GM19025 (cell line): ENCODE measurements at regions not wholly inside any gene's neighbourhood (a gene's known extent, or its start where the extent isn't known, plus 50 kb on each side); places are given as distances from the start of the nearest gene placed in this dataset.

Source experiments
- ATAC-seq: cut with Tn5 transposase; IDR thresholded peaks from one replicate; pipeline ENCODE4 v1.9.1; 2021; ENCODE audit warnings: mild to moderate bottlenecking, low read depth, moderate library complexity; ENCODE audit not compliant: unreplicated experiment

- no peak for ATAC-seq
These were observed 53.1 kb upstream of the SNX9 start for GRCh38 chr6:157769776-157770426.

DNA sequence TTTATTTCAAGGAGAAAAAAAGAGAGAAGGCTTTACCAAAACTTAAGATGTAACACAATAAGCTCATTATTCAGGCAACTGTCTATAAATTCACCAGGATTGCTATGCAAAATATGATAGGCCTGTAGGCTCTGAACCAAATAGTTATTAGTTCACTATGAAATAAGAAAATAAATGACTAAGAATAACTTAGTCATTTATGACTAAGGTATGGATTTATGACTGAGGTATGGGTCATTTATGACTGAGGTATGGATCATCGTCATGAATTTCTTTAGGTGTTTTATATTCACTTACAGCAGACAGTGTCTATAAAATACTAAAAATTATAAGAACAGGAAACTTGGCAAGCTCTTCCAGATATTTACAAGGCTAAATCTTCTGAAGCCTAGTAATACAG, 52.1 kb upstream of the SNX9 start:
- no peak for ATAC-seq

GRCh38 chr6:157772820-157773219, 50.2 kb upstream of the SNX9 start:
- no peak for ATAC-seq
